ENCODE measurements at regions not wholly inside any gene's neighbourhood (a gene's known extent, or its start where the extent isn't known, plus 50 kb on each side); places are given as distances from the start of the nearest gene placed in this dataset.

GRCh38 chr16:63539276-63539675 is 1503.0 kb upstream of the CDH8 start:
- no peaks in the 10 kb centered on the region for H3K27me3 ChIP-seq
- in situ Hi-C loops (cut with MboI; ENCODE audit: low pct_ligation_motif_present in 1 of 4, low pct_unique_long_range_greater_than_20kb in 1 of 4, low sequenced_read_pairs in 3 of 4): no loop called here
- intact Hi-C loops (cut with DNase I; ENCODE audit: low total_unique reads): no loop called here
- H3K4me3 ChIP-seq: no peak overlapping the region
- no peaks in the 10 kb centered on the region for H3K36me3 ChIP-seq
- TF ChIP-seq EP300 (IDR thresholded peaks at IDR 0.05; ENCODE audit: low read depth) (no peak), POLR2A (IDR thresholded peaks at IDR 0.05) (no peak), POLR2AphosphoS5 (IDR thresholded peaks at IDR 0.05) (no peak), CTCF (IDR thresholded peaks at IDR 0.05) (no peak)
- WGBS, 2 donors (ENCODE audit: low coverage in 1 of 2): 51 to 60% methylated on average over 2 of the region's 2 CpGs
- no peak for DNase-seq
- H3K27ac ChIP-seq: no peak overlapping the region
- H3K4me1 ChIP-seq: no peaks in the 10 kb centered on the region
- no peaks in the 10 kb centered on the region for H3K9me3 ChIP-seq

GRCh38 chr16:63530974-63531373 is 1494.7 kb upstream of the CDH8 start:
- no peak for DNase-seq
- intact Hi-C loops (cut with DNase I; ENCODE audit: low total_unique reads) (no loop called here), in situ Hi-C loops (cut with MboI; ENCODE audit: low pct_ligation_motif_present in 1 of 4, low pct_unique_long_range_greater_than_20kb in 1 of 4, low sequenced_read_pairs in 3 of 4) (no loop called here)
- 57 to 76% methylated on average over 2 to 4 of the region's 4 CpGs for WGBS, 2 donors (ENCODE audit: low coverage in 1 of 2)
- no peaks in the 10 kb centered on the region for H3K27me3 ChIP-seq
- H3K27ac ChIP-seq: no peak overlapping the region
- H3K4me3 ChIP-seq: no peak overlapping the region
- no peaks in the 10 kb centered on the region for H3K36me3 ChIP-seq
- H3K4me1 ChIP-seq: no peaks in the 10 kb centered on the region
- no peaks in the 10 kb centered on the region for H3K9me3 ChIP-seq
- no peak for TF ChIP-seq CTCF (IDR thresholded peaks at IDR 0.05)
- no peak for TF ChIP-seq POLR2AphosphoS5 (IDR thresholded peaks at IDR 0.05)
- no peak for TF ChIP-seq POLR2A (IDR thresholded peaks at IDR 0.05)
- TF ChIP-seq EP300 (IDR thresholded peaks at IDR 0.05; ENCODE audit: low read depth): no peak

- TF ChIP-seq POLR2AphosphoS5 (IDR thresholded peaks at IDR 0.05) (no peak), CTCF (IDR thresholded peaks at IDR 0.05) (no peak), EP300 (IDR thresholded peaks at IDR 0.05; ENCODE audit: low read depth) (no peak), POLR2A (IDR thresholded peaks at IDR 0.05) (no peak)
- WGBS, 2 donors (ENCODE audit: low coverage in 1 of 2): 47 to 59% methylated on average over 2 of the region's 2 CpGs
- Histone ChIP-seq H3K4me1 (no peaks in the 10 kb centered on the region), H3K27me3 (no peaks in the 10 kb centered on the region), H3K4me3 (no peak overlapping the region), H3K36me3 (no peaks in the 10 kb centered on the region), H3K27ac (no peak overlapping the region), H3K9me3 (no peaks in the 10 kb centered on the region)
- in situ Hi-C loops (cut with MboI; ENCODE audit: low pct_ligation_motif_present in 1 of 4, low pct_unique_long_range_greater_than_20kb in 1 of 4, low sequenced_read_pairs in 3 of 4): no loop called here
- DNase-seq: no peak
- intact Hi-C loops (cut with DNase I; ENCODE audit: low total_unique reads): no loop called here
Measured at GRCh38 chr16:63530208-63530607, 1494.0 kb upstream of the CDH8 start.

- in situ Hi-C loops (cut with MboI; ENCODE audit: low pct_ligation_motif_present in 1 of 4, low pct_unique_long_range_greater_than_20kb in 1 of 4, low sequenced_read_pairs in 3 of 4): no loop called here
- intact Hi-C loops (cut with DNase I; ENCODE audit: low total_unique reads): no loop called here
- no peaks in the 10 kb centered on the region for H3K36me3 ChIP-seq
- H3K27me3 ChIP-seq: no peaks in the 10 kb centered on the region
- no peaks in the 10 kb centered on the region for H3K9me3 ChIP-seq
- no peak overlapping the region for H3K4me3 ChIP-seq
- no peak for TF ChIP-seq EP300 (IDR thresholded peaks at IDR 0.05; ENCODE audit: low read depth)
- no peak for TF ChIP-seq POLR2A (IDR thresholded peaks at IDR 0.05)
- TF ChIP-seq POLR2AphosphoS5 (IDR thresholded peaks at IDR 0.05): no peak
- no peak for TF ChIP-seq CTCF (IDR thresholded peaks at IDR 0.05)
- H3K27ac ChIP-seq: no peak overlapping the region
- H3K4me1 ChIP-seq: no peaks in the 10 kb centered on the region
- 73 to 76% methylated on average over 3 of the region's 3 CpGs for WGBS, 2 donors (ENCODE audit: low coverage in 1 of 2)
- no peak for DNase-seq
Measured at GRCh38 chr16:63527404-63527803, 1491.2 kb upstream of the CDH8 start.

Measured in transverse colon (tissue), 4 donors.